ENCODE measurements at regions not wholly inside any gene's neighbourhood (a gene's known extent, or its start where the extent isn't known, plus 50 kb on each side); places are given as distances from the start of the nearest gene placed in this dataset.

GRCh38 chr16:66115373-66115772 is 251.1 kb upstream of the CDH5 start:
- TF ChIP-seq EZH2 (IDR thresholded peaks at IDR 0.05; ENCODE audit: low read length, unreplicated experiment) = no peak
- TF ChIP-seq, protein P1, sequence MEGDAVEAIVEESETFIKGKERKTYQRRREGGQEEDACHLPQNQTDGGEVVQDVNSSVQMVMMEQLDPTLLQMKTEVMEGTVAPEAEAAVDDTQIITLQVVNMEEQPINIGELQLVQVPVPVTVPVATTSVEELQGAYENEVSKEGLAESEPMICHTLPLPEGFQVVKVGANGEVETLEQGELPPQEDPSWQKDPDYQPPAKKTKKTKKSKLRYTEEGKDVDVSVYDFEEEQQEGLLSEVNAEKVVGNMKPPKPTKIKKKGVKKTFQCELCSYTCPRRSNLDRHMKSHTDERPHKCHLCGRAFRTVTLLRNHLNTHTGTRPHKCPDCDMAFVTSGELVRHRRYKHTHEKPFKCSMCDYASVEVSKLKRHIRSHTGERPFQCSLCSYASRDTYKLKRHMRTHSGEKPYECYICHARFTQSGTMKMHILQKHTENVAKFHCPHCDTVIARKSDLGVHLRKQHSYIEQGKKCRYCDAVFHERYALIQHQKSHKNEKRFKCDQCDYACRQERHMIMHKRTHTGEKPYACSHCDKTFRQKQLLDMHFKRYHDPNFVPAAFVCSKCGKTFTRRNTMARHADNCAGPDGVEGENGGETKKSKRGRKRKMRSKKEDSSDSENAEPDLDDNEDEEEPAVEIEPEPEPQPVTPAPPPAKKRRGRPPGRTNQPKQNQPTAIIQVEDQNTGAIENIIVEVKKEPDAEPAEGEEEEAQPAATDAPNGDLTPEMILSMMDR (conservative IDR thresholded peaks at IDR 0.05; ENCODE audit: low read depth, low read length) = peak; percentile 30; the same call in 1 of the 2 replicates
